ENCODE measurements at regions not wholly inside any gene's neighbourhood (a gene's known extent, or its start where the extent isn't known, plus 50 kb on each side); places are given as distances from the start of the nearest gene placed in this dataset.

DNA sequence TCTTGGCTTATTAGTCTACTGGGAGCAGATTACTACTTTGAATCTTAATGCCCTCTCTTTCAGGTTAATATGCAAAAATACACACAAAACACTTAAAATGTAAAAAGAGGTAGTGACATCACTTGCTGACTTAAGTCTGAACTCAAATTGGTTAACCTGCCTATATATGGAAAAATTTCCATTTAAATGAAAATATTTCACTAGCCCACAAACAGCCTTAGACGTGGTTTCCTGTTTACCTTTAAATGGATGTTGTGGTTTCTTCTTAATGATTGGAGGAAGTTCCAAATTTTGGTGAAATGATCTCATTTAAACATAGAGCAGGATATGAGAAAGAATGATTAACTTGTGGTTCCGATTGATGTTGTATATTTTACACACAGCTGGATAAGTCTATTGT is 553.7 kb downstream of the CD109 start:
- Histone ChIP-seq H3K4me3 (no peak overlapping the region), H3K27me3 (no peaks in the 10 kb centered on the region), H3K9me3 (no peaks in the 10 kb centered on the region), H3K4me1 (peaks cover 0 to 6% (median 0%) of the 10 kb centered on the region in 4 donors), H3K27ac (no peak overlapping the region), H3K36me3 (no peaks in the 10 kb centered on the region)
- in situ Hi-C loops (cut with MboI; ENCODE audit: low pct_ligation_motif_present in 1 of 4, low pct_unique_long_range_greater_than_20kb in 1 of 4, low sequenced_read_pairs in 3 of 4): no loop called here
- no peak for DNase-seq
- WGBS, 2 donors (ENCODE audit: low coverage in 1 of 2): 42 to 45% methylated on average over 2 of the region's 2 CpGs
- intact Hi-C loops (cut with DNase I; ENCODE audit: low total_unique reads): no loop called here
- TF ChIP-seq EP300 (IDR thresholded peaks at IDR 0.05; ENCODE audit: low read depth): no peak
- TF ChIP-seq POLR2AphosphoS5 (IDR thresholded peaks at IDR 0.05): no peak
- TF ChIP-seq, protein P1, sequence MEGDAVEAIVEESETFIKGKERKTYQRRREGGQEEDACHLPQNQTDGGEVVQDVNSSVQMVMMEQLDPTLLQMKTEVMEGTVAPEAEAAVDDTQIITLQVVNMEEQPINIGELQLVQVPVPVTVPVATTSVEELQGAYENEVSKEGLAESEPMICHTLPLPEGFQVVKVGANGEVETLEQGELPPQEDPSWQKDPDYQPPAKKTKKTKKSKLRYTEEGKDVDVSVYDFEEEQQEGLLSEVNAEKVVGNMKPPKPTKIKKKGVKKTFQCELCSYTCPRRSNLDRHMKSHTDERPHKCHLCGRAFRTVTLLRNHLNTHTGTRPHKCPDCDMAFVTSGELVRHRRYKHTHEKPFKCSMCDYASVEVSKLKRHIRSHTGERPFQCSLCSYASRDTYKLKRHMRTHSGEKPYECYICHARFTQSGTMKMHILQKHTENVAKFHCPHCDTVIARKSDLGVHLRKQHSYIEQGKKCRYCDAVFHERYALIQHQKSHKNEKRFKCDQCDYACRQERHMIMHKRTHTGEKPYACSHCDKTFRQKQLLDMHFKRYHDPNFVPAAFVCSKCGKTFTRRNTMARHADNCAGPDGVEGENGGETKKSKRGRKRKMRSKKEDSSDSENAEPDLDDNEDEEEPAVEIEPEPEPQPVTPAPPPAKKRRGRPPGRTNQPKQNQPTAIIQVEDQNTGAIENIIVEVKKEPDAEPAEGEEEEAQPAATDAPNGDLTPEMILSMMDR (IDR thresholded peaks at IDR 0.05): no peak
- TF ChIP-seq POLR2A (IDR thresholded peaks at IDR 0.05): no peak

DNA sequence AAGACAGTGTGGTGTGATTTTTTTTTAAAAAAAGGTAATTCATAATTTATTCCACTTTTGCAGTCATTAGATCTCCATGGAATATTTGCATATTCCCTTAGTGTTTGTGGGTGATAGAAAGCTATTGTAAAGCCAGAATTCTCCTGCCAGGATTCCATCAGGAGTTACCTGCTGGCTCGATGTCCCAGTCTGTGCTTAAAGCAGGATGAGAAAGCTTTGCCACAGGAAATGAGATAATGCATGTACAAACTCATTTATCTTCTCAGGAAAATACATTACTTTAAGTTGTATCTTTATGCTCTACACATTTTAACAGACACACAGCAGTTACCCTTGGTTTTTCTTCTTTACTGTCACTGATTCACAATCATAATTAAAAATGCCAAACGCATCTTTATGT is 553.0 kb downstream of the CD109 start:
- Histone ChIP-seq H3K36me3 (no peaks in the 10 kb centered on the region), H3K27ac (no peak overlapping the region), H3K27me3 (no peaks in the 10 kb centered on the region), H3K4me3 (no peak overlapping the region), H3K4me1 (peaks cover 0 to 6% (median 0%) of the 10 kb centered on the region in 4 donors), H3K9me3 (no peaks in the 10 kb centered on the region)
- 53 to 64% methylated on average over 2 of the region's 2 CpGs for WGBS, 2 donors (ENCODE audit: low coverage in 1 of 2)
- in situ Hi-C loops (cut with MboI; ENCODE audit: low pct_ligation_motif_present in 1 of 4, low pct_unique_long_range_greater_than_20kb in 1 of 4, low sequenced_read_pairs in 3 of 4): no loop called here
- no peak for TF ChIP-seq POLR2AphosphoS5 (IDR thresholded peaks at IDR 0.05)
- no peak for TF ChIP-seq POLR2A (IDR thresholded peaks at IDR 0.05)
- intact Hi-C loops (cut with DNase I; ENCODE audit: low total_unique reads): no loop called here
- no peak for DNase-seq

DNA sequence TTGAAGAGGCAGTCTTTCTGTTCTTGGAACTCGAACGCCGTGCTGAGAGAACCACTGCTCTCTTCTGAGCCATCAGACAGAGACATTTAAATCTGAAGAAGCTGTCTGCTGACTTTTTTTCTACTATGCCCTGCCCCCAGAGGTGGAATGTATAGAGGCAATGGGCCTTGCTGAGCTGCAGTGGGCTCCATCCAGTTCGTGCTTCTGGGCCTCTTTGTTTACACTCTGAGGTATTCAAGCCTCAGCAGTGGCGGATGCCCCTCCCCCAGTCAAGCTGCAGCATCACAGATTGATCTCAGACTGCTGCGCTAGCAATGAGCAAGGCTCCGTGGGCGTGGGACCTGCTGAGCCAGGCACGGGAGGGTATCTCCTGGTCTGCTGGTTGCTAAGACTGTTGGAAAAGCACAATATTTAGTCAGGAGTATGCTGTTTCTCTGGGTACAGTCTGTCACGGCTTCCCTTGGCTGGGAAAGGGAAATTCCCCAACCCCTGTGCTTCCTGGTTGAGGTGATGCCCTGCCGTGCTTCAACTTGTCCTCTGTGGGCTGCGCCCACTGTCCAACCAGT is 526.8 kb downstream of the CD109 start:
- H3K4me3 ChIP-seq: no peak overlapping the region
- H3K27me3 ChIP-seq: no peaks in the 10 kb centered on the region
- no peaks in the 10 kb centered on the region for H3K36me3 ChIP-seq
- no peaks in the 10 kb centered on the region for H3K9me3 ChIP-seq
- in situ Hi-C loops (cut with MboI; ENCODE audit: low pct_ligation_motif_present in 1 of 4, low pct_unique_long_range_greater_than_20kb in 1 of 4, low sequenced_read_pairs in 3 of 4) (no loop called here), intact Hi-C loops (cut with DNase I; ENCODE audit: low total_unique reads) (no loop called here)
- no peaks in the 10 kb centered on the region for H3K4me1 ChIP-seq
- no peak for DNase-seq
- no peak overlapping the region for H3K27ac ChIP-seq
- TF ChIP-seq EP300 (IDR thresholded peaks at IDR 0.05; ENCODE audit: low read depth): no peak
- no peak for TF ChIP-seq POLR2AphosphoS5 (IDR thresholded peaks at IDR 0.05)
- WGBS, 2 donors (ENCODE audit: low coverage in 1 of 2): 63% methylated on average over 12 of the region's 12 CpGs; no CpG with 5 or more reads in 1 of the 2 donors

DNA sequence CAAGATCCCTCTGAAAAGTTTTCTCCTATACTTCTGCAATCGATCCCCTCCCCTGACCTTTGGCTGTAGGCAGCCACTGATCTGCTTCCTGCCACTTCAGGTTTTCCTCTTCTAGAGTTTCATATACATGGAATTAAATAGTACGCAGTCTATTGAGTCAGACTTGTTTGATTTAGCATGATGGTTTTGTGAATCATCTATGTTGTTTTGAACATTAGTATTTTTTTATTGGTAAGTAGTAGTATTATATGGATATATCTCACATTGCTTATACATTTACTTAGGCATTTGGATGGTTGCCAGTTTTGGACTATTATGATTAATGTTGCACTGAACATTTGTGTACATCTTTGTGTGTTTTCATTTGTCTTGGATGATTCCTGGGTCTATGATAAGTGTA is 518.0 kb downstream of the CD109 start:
- Histone ChIP-seq H3K27ac (no peak overlapping the region), H3K36me3 (no peaks in the 10 kb centered on the region), H3K9me3 (no peaks in the 10 kb centered on the region), H3K4me1 (no peaks in the 10 kb centered on the region), H3K4me3 (no peak overlapping the region), H3K27me3 (no peaks in the 10 kb centered on the region)
- TF ChIP-seq POLR2AphosphoS5 (IDR thresholded peaks at IDR 0.05) (no peak), EP300 (IDR thresholded peaks at IDR 0.05; ENCODE audit: low read depth) (no peak), POLR2A (IDR thresholded peaks at IDR 0.05) (no peak)
- TF ChIP-seq, protein P1 (IDR thresholded peaks at IDR 0.05): no peak
- 45 to 57% methylated on average over 2 of the region's 2 CpGs for WGBS, 2 donors (ENCODE audit: low coverage in 1 of 2)
- DNase-seq: no peak
- in situ Hi-C loops (cut with MboI; ENCODE audit: low pct_ligation_motif_present in 1 of 4, low pct_unique_long_range_greater_than_20kb in 1 of 4, low sequenced_read_pairs in 3 of 4): no loop called here
- intact Hi-C loops (cut with DNase I; ENCODE audit: low total_unique reads): no loop called here

DNA sequence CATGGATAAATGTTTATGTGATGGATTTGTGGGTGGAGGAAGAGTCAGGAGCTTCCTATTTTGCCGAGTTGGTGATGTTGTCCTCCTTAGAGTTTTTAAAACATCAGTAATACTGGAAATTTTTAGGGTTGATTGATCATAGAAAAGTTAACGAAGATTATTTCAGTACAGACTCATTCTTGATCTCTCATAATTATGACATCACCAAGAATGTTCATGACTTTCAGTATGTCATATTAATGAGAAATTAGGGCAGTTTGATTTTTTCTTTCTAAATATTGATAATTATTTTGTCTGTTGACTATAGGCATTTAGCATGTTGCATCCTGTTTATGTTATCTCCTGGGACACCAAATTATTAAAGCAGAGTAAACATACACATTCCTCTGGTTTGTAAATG is 512.2 kb downstream of the CD109 start:
- TF ChIP-seq EP300 (IDR thresholded peaks at IDR 0.05; ENCODE audit: low read depth): no peak
- Histone ChIP-seq H3K4me1 (no peaks in the 10 kb centered on the region), H3K27ac (no peak overlapping the region), H3K27me3 (no peaks in the 10 kb centered on the region), H3K9me3 (peaks cover 0 to 3% of the 10 kb centered on the region in 2 donors), H3K36me3 (no peaks in the 10 kb centered on the region), H3K4me3 (no peak overlapping the region)
- in situ Hi-C loops (cut with MboI; ENCODE audit: low pct_ligation_motif_present in 1 of 4, low pct_unique_long_range_greater_than_20kb in 1 of 4, low sequenced_read_pairs in 3 of 4): no loop called here
- no peak for DNase-seq
- intact Hi-C loops (cut with DNase I; ENCODE audit: low total_unique reads): no loop called here
- 51 to 60% methylated on average over 2 of the region's 2 CpGs for WGBS, 2 donors (ENCODE audit: low coverage in 1 of 2)

Data from transverse colon (tissue), 4 donors.